ENCODE measurements at regions not wholly inside any gene's neighbourhood (a gene's known extent, or its start where the extent isn't known, plus 50 kb on each side); places are given as distances from the start of the nearest gene placed in this dataset.

GRCh38 chr2:172207911-172208310 is 105.2 kb upstream of the DLX2 start:
- DNase-seq (ENCODE audit: low spot score), result no peak
- TF ChIP-seq CTCF (conservative IDR thresholded peaks at IDR 0.05; ENCODE audit: low read depth), result no peak
- ChIA-PET CTCF (interaction anchor here (0.6 kb wide), 1 partner anchor 36 kb away, joined by 4 read pairs; no protein-coding TSS in a partner anchor), POLR2A (ENCODE audit: low non-redundant PET) (no interaction called here)
- no peak overlapping the region; the same call in 1 of the 2 replicates for H3K27ac ChIP-seq

- POLR2A ChIA-PET (ENCODE audit: low non-redundant PET), result no interaction called here
- peak overlapping the region; percentile 77 for H3K27ac ChIP-seq
- TF ChIP-seq CTCF (conservative IDR thresholded peaks at IDR 0.05; ENCODE audit: low read depth), result no peak
- CTCF ChIA-PET, result interaction anchor here (0.6 to 0.7 kb wide), 2 partner anchors 37 to 344 kb away, joined by 3 to 4 read pairs; no protein-coding TSS in a partner anchor
- peak; percentile 52 for DNase-seq (ENCODE audit: low spot score)
These were observed 106.2 kb upstream of the DLX2 start for GRCh38 chr2:172208791-172209325.

- ChIA-PET CTCF (interaction anchor here (0.6 kb wide), 1 partner anchor 67 kb away, joined by 5 read pairs; no protein-coding TSS in a partner anchor), POLR2A (ENCODE audit: low non-redundant PET) (no interaction called here)
These were observed 107.9 kb upstream of the DLX2 start for GRCh38 chr2:172210599-172210998.

GRCh38 chr2:172211512-172211911 is 108.8 kb upstream of the DLX2 start:
- H3K27ac ChIP-seq, result no peak overlapping the region
- no peak for TF ChIP-seq CTCF (conservative IDR thresholded peaks at IDR 0.05; ENCODE audit: low read depth)
- ChIA-PET POLR2A (ENCODE audit: low non-redundant PET) (no interaction called here), CTCF (interaction anchor here (0.7 kb wide), 1 partner anchor 17 kb away, joined by 3 read pairs; no protein-coding TSS in a partner anchor)
- DNase-seq (ENCODE audit: low spot score), result no peak

More at GRCh38 chr2:172210599-172210998, 107.9 kb upstream of the DLX2 start:
- no peak overlapping the region for H3K27ac ChIP-seq
- no peak for TF ChIP-seq CTCF (conservative IDR thresholded peaks at IDR 0.05; ENCODE audit: low read depth)
- no peak for DNase-seq (ENCODE audit: low spot score)

GRCh38 chr2:172213116-172213860 is 110.6 kb upstream of the DLX2 start:
- ChIA-PET POLR2A (ENCODE audit: low non-redundant PET) (no interaction called here), CTCF (no interaction called here)
- no peak for DNase-seq (ENCODE audit: low spot score)
- no peak for TF ChIP-seq CTCF (conservative IDR thresholded peaks at IDR 0.05; ENCODE audit: low read depth)
- no peak overlapping the region for H3K27ac ChIP-seq

- no peak for TF ChIP-seq CTCF (conservative IDR thresholded peaks at IDR 0.05; ENCODE audit: low read depth)
- ChIA-PET CTCF (no interaction called here), POLR2A (ENCODE audit: low non-redundant PET) (no interaction called here)
- DNase-seq (ENCODE audit: low spot score), result peak; percentile 39
- no peak overlapping the region for H3K27ac ChIP-seq
These were observed 111.6 kb upstream of the DLX2 start for GRCh38 chr2:172214252-172214651.
